GM18502 (cell line): ENCODE measurements at regions not wholly inside any gene's neighbourhood (a gene's known extent, or its start where the extent isn't known, plus 50 kb on each side); places are given as distances from the start of the nearest gene placed in this dataset.

Experiments
- ATAC-seq: cut with Tn5 transposase; IDR thresholded peaks from one replicate; pipeline ENCODE4 v1.9.1; 2021; ENCODE audit warnings: mild to moderate bottlenecking; ENCODE audit not compliant: unreplicated experiment, poor library complexity

- ATAC-seq: no peak
Measured at GRCh38 chr6:23445157-23445710, 680.8 kb upstream of the NRSN1 start.

DNA sequence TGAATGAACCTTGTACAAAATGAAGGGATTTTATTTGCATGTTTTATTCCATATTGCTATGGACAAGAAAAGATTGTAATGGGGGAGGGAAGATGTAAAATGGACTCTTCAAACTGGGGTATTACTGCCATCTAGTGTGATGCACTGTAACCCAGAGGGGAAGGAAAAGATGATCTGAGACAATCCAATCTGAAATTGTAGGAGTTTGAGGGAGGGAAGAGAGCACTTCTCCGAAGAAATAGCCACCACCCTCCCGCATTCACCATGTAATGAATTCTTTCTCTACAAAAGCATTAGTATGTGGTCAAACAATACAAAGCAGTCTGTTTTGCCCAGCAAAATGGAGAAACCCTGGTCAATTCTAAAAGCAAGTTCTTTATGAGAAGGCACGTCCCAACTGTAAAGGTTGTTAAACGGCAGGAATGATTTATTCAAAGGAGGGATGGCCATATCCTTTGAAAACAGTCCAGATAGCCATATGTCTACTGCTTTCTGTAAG lies 679.5 kb upstream of the NRSN1 start:
- no peak for ATAC-seq

DNA sequence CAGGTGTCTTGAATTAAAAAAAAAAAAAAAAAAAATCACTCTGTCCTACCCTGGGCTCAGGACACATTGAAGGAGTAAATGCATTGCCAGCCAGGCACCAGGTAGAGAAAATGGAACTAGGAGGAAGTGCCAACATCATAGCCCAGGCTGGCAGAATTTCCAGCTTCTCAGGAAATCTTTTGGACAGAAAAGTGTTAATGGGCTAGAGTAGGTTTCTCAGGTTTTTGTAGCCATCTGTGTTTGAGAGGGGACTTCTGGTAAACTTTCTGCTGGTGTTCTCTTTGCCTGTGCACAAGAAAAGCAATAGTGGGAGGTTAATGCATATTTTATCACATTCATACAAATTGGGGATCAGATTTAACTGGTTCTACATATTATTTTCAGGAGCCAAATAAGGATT lies 678.3 kb upstream of the NRSN1 start:
- ATAC-seq: no peak

GRCh38 chr6:23448281-23448680 lies 677.7 kb upstream of the NRSN1 start:
- ATAC-seq: no peak

- ATAC-seq: no peak
Measured at GRCh38 chr6:23454080-23454976, 671.7 kb upstream of the NRSN1 start.

DNA sequence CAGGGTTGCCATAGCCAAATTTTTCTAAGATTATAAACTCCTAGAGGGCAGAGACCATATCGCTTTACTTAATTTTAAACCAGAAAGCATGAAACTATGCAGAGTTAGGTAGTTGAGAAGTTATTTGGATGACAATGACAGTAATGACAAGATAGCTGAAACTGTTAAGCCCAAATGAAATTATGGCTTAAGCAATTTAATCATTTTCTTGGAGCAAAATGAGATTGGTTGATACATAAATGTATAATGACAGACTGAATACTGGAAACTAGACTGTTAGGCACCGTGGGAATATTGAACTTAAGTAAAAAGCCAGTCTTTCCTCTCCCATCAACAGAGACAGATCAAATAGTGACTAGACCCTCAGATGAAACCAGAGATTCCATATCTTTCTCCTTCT lies 670.3 kb upstream of the NRSN1 start:
- ATAC-seq: no peak

GRCh38 chr6:23456396-23456795 lies 669.6 kb upstream of the NRSN1 start:
- ATAC-seq: no peak

DNA sequence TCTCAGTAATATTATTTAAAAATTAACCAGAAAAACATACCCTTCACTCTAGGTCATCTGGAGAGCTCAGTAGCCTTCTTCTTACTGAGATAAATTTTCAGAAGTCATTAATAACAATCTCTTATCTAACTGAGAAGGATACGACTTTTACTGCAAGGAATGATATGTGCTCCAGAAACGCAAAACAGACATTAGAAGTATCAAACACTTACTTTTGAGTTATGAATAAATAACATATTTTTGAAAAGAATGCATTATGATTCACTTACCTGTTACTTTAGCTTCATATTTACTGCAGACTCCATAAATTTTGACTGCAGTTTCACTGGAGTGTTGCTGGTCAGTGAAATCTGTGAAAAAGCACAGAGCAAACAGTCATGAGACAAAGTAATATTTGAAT lies 668.7 kb upstream of the NRSN1 start:
- no peak for ATAC-seq

DNA sequence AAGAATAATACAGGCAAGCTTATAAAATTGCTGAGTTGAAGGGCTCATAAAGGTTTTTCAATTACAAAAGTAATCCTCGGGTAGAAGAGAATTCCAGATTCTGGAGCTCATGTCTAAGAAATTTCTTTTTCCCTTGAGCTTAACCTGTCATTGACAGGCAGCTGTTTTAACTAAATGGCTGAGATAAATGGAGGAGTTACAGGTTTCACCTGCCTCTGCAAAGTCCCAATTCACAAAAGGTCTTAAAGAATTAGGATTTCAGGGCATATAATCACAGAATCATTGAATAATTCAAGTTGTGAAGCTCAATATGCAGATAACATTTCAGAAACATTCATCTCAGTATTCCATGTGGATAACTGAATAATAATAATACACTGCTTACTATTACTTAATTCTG lies 660.1 kb upstream of the NRSN1 start:
- no peak for ATAC-seq

DNA sequence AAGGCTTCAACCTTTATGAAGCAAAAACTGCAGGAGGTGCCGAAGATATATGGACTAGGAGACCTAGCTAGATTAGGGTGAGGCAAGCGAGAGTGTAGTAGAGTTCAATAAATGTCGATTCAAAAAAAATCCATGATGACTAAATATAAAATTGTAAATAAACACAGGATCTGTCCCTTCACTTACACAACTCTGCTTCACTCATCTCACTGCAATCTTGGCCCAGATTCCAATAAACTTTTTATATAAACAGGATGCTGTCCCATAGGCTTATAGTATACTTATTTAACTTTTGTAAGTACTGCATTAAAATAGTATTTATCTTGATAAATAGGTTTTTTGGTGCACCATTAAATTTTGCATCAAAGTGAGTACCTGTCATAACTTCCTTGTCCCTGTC lies 648.4 kb upstream of the NRSN1 start:
- ATAC-seq: no peak

DNA sequence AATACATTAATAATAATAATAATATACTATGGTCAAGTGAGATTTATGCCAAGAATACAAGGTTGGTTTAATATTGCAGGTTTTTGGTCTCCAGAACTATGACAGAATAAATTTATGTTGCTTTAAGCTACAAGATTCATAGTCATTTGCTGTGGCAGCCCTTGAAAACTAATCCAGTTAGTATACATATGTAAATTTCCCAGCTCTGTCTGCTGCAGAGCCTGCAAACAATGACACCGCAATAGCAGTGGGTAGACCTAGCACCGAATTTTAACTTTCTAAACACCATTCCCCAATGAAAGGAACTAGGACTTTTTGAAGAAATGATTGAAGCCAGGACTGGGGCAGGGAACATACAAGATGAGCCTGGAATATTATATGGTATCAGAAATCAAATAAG lies 647.7 kb upstream of the NRSN1 start:
- ATAC-seq: no peak

GRCh38 chr6:23483896-23484295 lies 642.1 kb upstream of the NRSN1 start:
- no peak for ATAC-seq

GRCh38 chr6:23494367-23494766 lies 631.6 kb upstream of the NRSN1 start:
- no peak for ATAC-seq

- ATAC-seq: no peak
Measured at GRCh38 chr6:23498013-23498412, 628.0 kb upstream of the NRSN1 start.

DNA sequence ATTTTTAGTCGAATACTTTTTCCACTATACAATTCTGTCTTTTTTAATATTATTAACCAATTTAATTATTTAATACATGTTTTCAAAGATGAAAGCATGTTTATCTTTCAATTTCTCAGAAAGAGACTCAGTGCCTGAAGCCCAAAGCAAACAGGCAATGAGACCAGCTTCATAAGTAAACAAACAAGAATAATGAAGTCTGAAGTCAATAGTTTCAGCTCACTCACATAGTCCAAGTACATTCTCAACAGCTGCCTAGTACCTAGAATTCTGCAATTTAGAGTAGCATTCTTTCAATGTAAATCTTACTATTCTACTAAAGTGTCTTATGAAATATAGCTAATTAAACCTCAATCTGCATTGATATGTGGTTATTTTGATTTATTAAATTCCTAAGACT lies 626.5 kb upstream of the NRSN1 start:
- no peak for ATAC-seq

DNA sequence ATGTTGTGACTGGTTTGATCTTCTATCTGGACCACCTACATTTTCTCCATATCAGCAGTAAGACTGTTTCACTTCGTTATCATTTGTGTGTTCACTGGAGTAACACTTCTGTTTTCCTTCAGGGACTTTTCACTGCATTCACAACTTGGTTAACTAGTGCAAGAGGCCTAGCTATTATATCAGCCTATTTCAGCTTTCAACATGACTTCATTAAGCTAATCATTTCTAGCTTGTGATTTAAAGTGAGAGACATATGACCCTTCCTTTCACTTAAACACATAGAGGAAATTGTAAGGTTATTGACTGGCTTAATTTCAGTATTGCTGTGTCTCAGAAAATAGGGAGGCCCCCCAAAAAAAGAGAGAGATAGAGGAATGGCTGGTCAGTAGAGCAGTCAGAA lies 622.8 kb upstream of the NRSN1 start:
- ATAC-seq: no peak

DNA sequence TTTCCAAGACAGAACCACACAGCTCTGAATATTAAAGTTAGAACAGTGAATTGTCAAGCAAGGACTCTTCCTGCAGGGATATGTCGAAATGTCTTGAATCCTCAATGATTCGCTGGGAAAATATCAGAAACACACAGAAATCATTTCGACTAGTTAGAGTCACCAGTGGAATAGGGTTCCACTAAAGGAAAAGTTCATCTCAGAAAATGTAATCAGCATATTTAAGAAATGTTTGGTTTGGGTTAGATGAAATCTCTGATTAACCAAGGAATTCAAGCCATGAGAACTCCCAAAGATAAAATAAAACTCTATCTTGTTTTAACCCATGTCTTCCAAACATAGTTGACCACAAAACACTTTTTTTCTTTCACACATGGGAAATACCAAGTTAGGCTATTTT lies 621.0 kb upstream of the NRSN1 start:
- ATAC-seq: no peak

DNA sequence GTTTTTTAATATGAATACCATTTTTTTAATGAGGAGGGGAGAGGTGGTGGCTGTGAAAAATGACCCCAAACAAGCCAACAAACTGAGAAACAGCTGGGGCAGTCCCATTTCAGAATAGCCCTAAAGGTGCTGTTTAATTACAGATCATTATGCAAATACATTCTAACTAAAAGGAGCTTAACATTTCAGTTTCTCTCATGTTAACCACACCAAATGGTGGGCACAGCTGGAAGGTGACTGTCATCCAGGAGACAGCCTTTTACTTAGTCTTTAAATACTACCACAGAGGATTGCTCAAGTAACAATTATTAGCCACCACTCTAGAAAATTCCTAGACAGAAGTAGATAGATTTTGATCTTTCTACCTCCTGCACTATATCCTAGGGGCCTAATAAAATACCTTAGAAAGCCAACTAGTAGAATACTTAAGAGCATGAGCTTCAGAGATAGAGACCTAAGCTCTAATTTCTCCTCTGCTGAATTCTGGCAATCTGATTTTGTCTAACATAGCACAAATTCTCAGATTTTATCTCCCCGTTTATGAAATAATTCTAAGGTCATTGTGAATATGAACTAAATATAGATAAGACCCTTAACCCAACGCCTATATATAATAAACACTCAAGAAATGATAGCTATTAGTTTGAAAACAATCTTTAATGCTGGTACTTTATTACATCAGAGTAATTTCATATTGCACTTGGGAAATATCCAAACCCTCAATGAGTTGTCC lies 615.1 kb upstream of the NRSN1 start:
- ATAC-seq: no peak

GRCh38 chr6:23511817-23512216 lies 614.2 kb upstream of the NRSN1 start:
- ATAC-seq: no peak

DNA sequence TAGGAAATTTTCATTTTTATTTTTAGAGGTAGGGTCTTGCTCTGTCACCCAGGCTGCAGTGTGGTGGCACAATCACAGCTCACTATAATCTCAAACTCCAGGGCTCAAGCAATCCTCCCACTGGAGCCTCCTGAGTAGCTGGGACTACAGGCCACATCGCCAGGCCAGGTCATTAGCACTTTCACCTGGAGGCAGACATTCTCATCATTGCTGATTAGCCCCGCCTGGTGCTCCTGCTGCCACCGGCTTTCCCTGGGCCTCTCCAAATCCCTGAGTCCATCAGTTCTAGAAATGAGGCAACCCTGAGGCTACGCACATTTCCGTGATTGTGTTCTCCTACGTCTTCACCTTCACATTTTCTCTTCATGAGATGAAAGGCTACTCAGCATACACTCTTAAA lies 607.7 kb upstream of the NRSN1 start:
- no peak for ATAC-seq

DNA sequence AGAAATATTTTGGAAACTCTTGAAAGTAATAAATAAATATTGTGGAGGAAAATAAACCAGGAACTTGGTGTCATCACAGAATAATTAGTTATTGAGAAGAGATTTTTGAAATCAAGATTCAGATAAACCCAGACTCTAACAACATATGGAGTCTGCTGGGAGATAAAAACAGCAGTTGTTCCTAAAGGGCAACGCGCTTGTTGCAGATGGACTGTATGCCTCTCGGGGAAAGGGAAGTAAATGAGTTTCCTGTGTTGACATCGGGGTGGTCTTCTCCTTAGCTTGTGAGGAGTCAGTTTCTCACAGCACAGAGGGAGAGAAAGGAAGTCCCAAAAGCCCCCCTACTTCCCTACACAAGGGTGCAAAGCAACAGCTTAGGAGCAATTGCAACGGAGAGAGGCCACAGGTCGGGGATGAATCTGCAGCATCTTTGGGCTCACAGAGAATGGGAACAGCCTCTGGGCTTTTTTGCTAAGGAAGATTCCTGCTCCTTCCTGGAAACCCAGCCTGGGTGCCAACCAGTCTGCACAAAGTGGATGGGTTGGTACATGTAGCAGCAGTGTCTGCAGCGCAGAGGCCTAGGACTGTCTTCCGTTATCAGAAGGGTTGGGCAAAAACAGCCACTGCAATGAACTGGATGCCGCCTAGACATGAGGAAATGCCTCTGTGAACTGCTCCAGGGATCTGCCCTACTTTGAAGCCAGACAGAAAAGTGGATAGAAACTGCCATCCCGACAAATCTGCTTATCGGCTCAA lies 603.0 kb upstream of the NRSN1 start:
- no peak for ATAC-seq
